GM21381 (cell line): ENCODE measurements at regions not wholly inside any gene's neighbourhood (a gene's known extent, or its start where the extent isn't known, plus 50 kb on each side); places are given as distances from the start of the nearest gene placed in this dataset.

Source experiments
- ATAC-seq: cut with Tn5 transposase; IDR thresholded peaks from one replicate; pipeline ENCODE4 v1.9.1; 2021; ENCODE audit warnings: mild to moderate bottlenecking, moderate library complexity; ENCODE audit not compliant: unreplicated experiment

GRCh38 chr4:1499465-1499864, 93.2 kb upstream of the NKX1-1 start:
- ATAC-seq = no peak

- no peak for ATAC-seq
Measured at GRCh38 chr4:1497189-1497801, 91.1 kb upstream of the NKX1-1 start.

GRCh38 chr4:1496116-1496642, 89.9 kb upstream of the NKX1-1 start:
- no peak for ATAC-seq

GRCh38 chr4:1495416-1496115, 89.3 kb upstream of the NKX1-1 start:
- ATAC-seq = no peak

- no peak for ATAC-seq
Measured at GRCh38 chr4:1494416-1495315, 88.4 kb upstream of the NKX1-1 start.

- ATAC-seq = no peak
Measured at GRCh38 chr4:1493540-1494287, 87.5 kb upstream of the NKX1-1 start.

- ATAC-seq = no peak
Measured at GRCh38 chr4:1492651-1493539, 86.7 kb upstream of the NKX1-1 start.

- ATAC-seq = no peak
Measured at GRCh38 chr4:1492142-1492457, 85.9 kb upstream of the NKX1-1 start.

GRCh38 chr4:1491328-1492141, 85.3 kb upstream of the NKX1-1 start:
- no peak for ATAC-seq

DNA sequence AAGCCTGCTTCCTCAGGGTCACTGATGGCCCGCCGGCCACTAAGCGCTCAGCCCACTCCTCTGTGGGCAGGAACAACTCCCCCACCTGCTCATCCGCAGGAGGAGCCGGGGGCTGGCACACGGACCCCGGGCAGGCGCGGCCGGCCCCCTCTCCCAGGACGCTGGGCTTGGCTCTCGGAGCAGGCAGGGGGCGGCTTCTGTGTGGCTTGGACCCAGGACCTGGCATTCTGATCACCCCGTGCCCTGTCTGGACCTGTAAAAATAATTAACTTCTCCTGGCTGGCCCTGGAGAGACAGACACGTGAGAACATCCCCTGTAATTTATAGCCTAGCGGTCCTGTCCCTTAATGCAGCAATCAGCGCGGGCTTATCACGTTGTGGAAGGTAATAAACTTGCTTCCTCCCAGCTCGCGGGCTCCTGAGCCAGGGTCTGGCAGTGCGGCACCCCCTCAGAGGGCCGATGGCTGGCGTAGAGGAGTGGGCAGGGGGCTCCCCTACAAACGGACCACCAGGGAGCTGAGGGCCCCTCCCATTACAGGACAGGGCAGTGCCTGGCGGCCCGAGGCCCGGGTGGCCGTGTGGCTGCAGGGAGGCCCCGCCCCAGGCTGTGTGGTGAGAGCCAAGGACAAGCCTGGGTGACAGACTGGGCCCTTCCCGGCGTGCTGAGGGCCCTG, 84.5 kb upstream of the NKX1-1 start:
- no peak for ATAC-seq

DNA sequence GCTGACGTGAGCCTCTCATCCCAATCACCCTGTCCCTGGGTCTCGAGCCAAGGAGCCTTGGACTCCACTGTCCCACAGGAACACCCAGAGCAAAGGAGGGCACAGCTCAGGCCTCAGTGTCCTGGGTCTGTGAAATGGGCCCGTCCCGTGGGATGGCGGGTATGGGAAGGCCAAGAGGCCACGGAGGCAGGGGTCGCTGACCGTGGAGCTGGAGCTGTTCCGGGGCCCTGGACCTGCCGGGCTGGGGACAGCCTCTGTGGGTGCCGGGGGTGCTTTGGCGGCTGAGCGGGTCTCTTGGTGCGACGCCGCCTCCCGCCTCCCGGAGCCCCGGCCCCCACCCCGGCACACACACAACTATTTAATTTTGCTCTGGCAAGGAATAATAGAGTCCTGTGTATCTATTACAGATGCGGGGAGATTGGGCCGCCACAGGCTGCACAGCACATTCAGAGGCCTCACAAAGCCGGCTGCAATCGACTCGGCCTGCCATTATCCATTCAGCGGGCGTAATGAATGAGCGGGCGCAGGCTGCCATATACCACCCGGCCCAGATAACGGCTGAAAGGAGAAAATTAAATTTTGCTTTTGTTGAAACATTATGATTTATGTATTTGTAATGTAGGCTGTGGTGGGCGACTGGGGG, 83.9 kb upstream of the NKX1-1 start:
- no peak for ATAC-seq

- no peak for ATAC-seq
Measured at GRCh38 chr4:1489639-1489995, 83.4 kb upstream of the NKX1-1 start.

- ATAC-seq = no peak
Measured at GRCh38 chr4:1488831-1489638, 82.8 kb upstream of the NKX1-1 start.

DNA sequence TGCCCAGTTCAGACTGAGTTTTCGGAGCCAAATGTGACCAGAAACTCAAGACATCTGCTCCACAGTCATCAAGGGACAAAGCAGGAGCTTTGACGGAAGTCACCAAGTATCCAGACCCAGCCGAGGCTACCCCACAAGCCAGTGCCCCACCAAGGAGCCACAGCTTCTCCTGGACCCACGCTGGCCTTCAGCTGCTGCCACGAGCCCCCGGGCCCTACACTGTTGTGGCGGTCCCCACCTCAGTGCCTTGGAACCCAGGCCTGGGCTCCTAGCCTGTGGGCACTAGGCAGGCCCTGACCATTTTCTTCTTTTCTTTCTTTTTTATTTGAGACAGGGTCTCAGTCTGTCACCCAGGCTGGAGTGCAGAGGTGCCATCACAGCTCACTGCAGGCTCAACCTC, 82.1 kb upstream of the NKX1-1 start:
- ATAC-seq = no peak

- ATAC-seq = no peak
Measured at GRCh38 chr4:1487761-1488160, 81.5 kb upstream of the NKX1-1 start.

GRCh38 chr4:1487106-1487505, 80.9 kb upstream of the NKX1-1 start:
- ATAC-seq = no peak

DNA sequence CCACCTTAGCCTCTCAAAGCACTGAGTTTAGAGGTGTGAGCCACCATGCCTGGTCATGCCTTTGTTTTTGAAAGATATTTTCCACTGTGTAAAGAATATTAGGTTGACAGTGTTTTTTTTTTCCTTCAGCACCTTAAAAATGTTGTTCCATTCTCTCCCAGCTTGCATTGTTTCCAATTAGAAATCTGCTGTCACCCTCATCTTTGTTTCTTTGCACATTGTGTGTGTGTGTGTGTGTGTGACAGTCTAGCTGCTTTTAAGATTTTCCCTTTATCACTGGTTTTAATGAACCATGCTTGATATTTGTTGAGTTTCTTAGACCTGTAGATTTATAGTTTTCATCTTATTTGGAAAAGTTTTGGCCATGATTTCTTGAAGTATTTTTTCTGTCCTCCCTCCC, 79.0 kb upstream of the NKX1-1 start:
- ATAC-seq = no peak
